Loucy (cell line): ENCODE measurements at regions not wholly inside any gene's neighbourhood (a gene's known extent, or its start where the extent isn't known, plus 50 kb on each side); places are given as distances from the start of the nearest gene placed in this dataset.

Source experiments
- H2AFZ ChIP-seq: fragments of 200-600 bp; sonication (generic); 2 replicates; pipeline ENCODE4 v1.6.0; 2016; ENCODE audit warnings: antibody characterized with exemption, mild to moderate bottlenecking, low read length, moderate library complexity
- H3F3A ChIP-seq: fragments of 200-600 bp; 2 replicates; pipeline ENCODE4 v1.6.0; 2016; ENCODE audit warnings: antibody characterized with exemption, low read depth, mild to moderate bottlenecking
- H3K27me3 ChIP-seq: fragments of 200-600 bp; sonication (generic); 2 replicates; pipeline ENCODE4 v1.6.1; 2014; ENCODE audit warnings: low read length, mild to moderate bottlenecking; ENCODE audit not compliant: insufficient read depth, poor library complexity, severe bottlenecking
- H3K36me3 ChIP-seq: fragments of 200-600 bp; sonication (generic); 2 replicates; pipeline ENCODE4 v1.6.1; 2016; ENCODE audit warnings: low read length; ENCODE audit not compliant: insufficient read depth
- H3K4me1 ChIP-seq: fragments of 200-600 bp; sonication (generic); 2 replicates; pipeline ENCODE4 v1.5.1; 2014; ENCODE audit warnings: low read length, mild to moderate bottlenecking; ENCODE audit not compliant: insufficient read depth, poor library complexity, severe bottlenecking
- H3K4me2 ChIP-seq: fragments of 200-600 bp; sonication (generic); 2 replicates; pipeline ENCODE4 v1.6.0; 2014; ENCODE audit warnings: antibody characterized with exemption, low read length, low read depth, mild to moderate bottlenecking; ENCODE audit not compliant: poor library complexity, severe bottlenecking
- H3K4me3 ChIP-seq: fragments of 200-600 bp; sonication (generic); 2 replicates; pipeline ENCODE4 v1.5.1; 2014; ENCODE audit warnings: low read length, mild to moderate bottlenecking, mixed read lengths; ENCODE audit not compliant: poor library complexity, severe bottlenecking
- H3K79me2 ChIP-seq: fragments of 200-600 bp; sonication (generic); 2 replicates; pipeline ENCODE4 v1.6.1; 2014; ENCODE audit warnings: low read length; ENCODE audit not compliant: insufficient read depth
- H3K9ac ChIP-seq: fragments of 200-600 bp; sonication (generic); 2 replicates; pipeline ENCODE4 v1.6.0; 2014; ENCODE audit warnings: mild to moderate bottlenecking, low read depth, low read length, moderate library complexity; ENCODE audit not compliant: poor library complexity, severe bottlenecking
- H3K9me2 ChIP-seq: fragments of 200-600 bp; sonication (generic); replicated peaks from 2 replicates; pipeline ENCODE4 v1.6.1; 2016; ENCODE audit warnings: low read depth, low read length, mixed read lengths
- H3K9me3 ChIP-seq: fragments of 200-600 bp; sonication (generic); 2 replicates; pipeline ENCODE4 v1.6.1; 2014; ENCODE audit warnings: mild to moderate bottlenecking, antibody characterized with exemption, low read length, low read depth; ENCODE audit not compliant: insufficient read depth
- H4K20me1 ChIP-seq: fragments of 200-600 bp; sonication (generic); 2 replicates; pipeline ENCODE4 v1.6.0; 2014; ENCODE audit warnings: antibody characterized with exemption, low read length, mild to moderate bottlenecking; ENCODE audit not compliant: insufficient read depth, poor library complexity, severe bottlenecking
- CTCF ChIP-seq: fragments of 200-600 bp; sonication (generic); conservative IDR thresholded peaks from 2 replicates; pipeline ENCODE4 v1.5.1; 2014; ENCODE audit warnings: mild to moderate bottlenecking, antibody characterized with exemption, low read length
- EZH2phosphoT487 ChIP-seq: fragments of 200-600 bp; IDR thresholded peaks from 2 replicates; pipeline ENCODE4 v1.6.1; 2018; ENCODE audit warnings: antibody characterized with exemption, mild to moderate bottlenecking, moderate library complexity, borderline replicate concordance

- Histone ChIP-seq H3K4me1 (no peaks in the 10 kb centered on the region), H3K79me2 (no peaks in the 10 kb centered on the region), H4K20me1 (no peaks in the 10 kb centered on the region), H3K9ac (no peak overlapping the region), H3K4me2 (no peak overlapping the region), H3K9me3 (no peaks in the 10 kb centered on the region), H3K9me2 (no peaks in the 10 kb centered on the region), H3K27me3 (no peaks in the 10 kb centered on the region), H3K36me3 (no peaks in the 10 kb centered on the region), H3F3A (no peaks in the 10 kb centered on the region), H3K4me3 (no peak overlapping the region), H2AFZ (no peak overlapping the region)
- TF ChIP-seq CTCF (0 out of 2 replicates have a peak, but pooled peaks have one; percentile 8), EZH2phosphoT487 (no peak)
Measured at GRCh38 chr4:180840142-180840541, 1403.1 kb upstream of the TENM3 start.

GRCh38 chr4:180850318-180850940 is 1392.8 kb upstream of the TENM3 start:
- Histone ChIP-seq H3K4me2 (no peak overlapping the region), H3K36me3 (no peaks in the 10 kb centered on the region), H3K4me1 (no peaks in the 10 kb centered on the region), H3K9ac (no peak overlapping the region), H3K9me2 (no peaks in the 10 kb centered on the region), H3F3A (no peaks in the 10 kb centered on the region), H3K27me3 (no peaks in the 10 kb centered on the region), H3K9me3 (no peaks in the 10 kb centered on the region), H3K4me3 (no peak overlapping the region), H2AFZ (no peak overlapping the region), H4K20me1 (no peaks in the 10 kb centered on the region), H3K79me2 (no peaks in the 10 kb centered on the region)
- TF ChIP-seq EZH2phosphoT487 (no peak), CTCF (no peak)

- no peak overlapping the region for H3K4me3 ChIP-seq
- H3K4me1 ChIP-seq, result no peaks in the 10 kb centered on the region
- H2AFZ ChIP-seq, result no peak overlapping the region
- no peaks in the 10 kb centered on the region for H4K20me1 ChIP-seq
- no peak overlapping the region for H3K9ac ChIP-seq
- H3K9me2 ChIP-seq, result no peaks in the 10 kb centered on the region
- no peaks in the 10 kb centered on the region for H3K36me3 ChIP-seq
- no peak overlapping the region for H3K4me2 ChIP-seq
- no peaks in the 10 kb centered on the region for H3F3A ChIP-seq
- no peaks in the 10 kb centered on the region for H3K9me3 ChIP-seq
- no peaks in the 10 kb centered on the region for H3K27me3 ChIP-seq
- TF ChIP-seq EZH2phosphoT487 (no peak), CTCF (no peak)
- H3K79me2 ChIP-seq, result no peaks in the 10 kb centered on the region
Measured at GRCh38 chr4:180852738-180853137, 1390.5 kb upstream of the TENM3 start.
